MM.1S (cell line): ENCODE measurements at regions not wholly inside any gene's neighbourhood (a gene's known extent, or its start where the extent isn't known, plus 50 kb on each side); places are given as distances from the start of the nearest gene placed in this dataset.

ENCODE experiments used
- CTCF ChIP-seq: fragments of 300-600 bp; sonication (generic); IDR thresholded peaks from 2 replicates; pipeline ENCODE4 v1.5.1; 2016; ENCODE audit warnings: antibody characterized with exemption, low read length, mixed read lengths
- EZH2 ChIP-seq: fragments of 300-600 bp; sonication (generic); optimal IDR thresholded peaks from 2 replicates; pipeline ENCODE3; 2017; ENCODE audit warnings: low read depth, mild to moderate bottlenecking, antibody characterized with exemption, low read length, mixed read lengths
- EZH2phosphoT487 ChIP-seq: fragments of 300-600 bp; sonication (generic); IDR thresholded peaks from 2 replicates; pipeline ENCODE4 v1.6.1; 2018; ENCODE audit warnings: antibody characterized with exemption, low read length

GRCh38 chr13:88726075-88726474, 1054.9 kb downstream of the SLITRK5 start:
- no peak for TF ChIP-seq EZH2
- no peak for TF ChIP-seq EZH2phosphoT487
- no peak for TF ChIP-seq CTCF
